Stimulated activated effector memory CD8-positive, alpha-beta T cell treated with anti-CD3 and anti-CD28 coated beads, Interleukin-12 subunit alpha, Interleukin-12 subunit beta, amount 100 ng/mL, for 72 hours (primary cell): ENCODE measurements at regions not wholly inside any gene's neighbourhood (a gene's known extent, or its start where the extent isn't known, plus 50 kb on each side); places are given as distances from the start of the nearest gene placed in this dataset.
"Not testable (repeated sequence)": the region's sequence is repeated elsewhere in the genome, so short reads cannot be mapped to it uniquely, and the experiment has no call there.

ENCODE experiments used
- ATAC-seq: fragments of 150-1000 bp; cut with Tn5 transposase; 2 replicates; pipeline ENCODE4 v1.10.0; 2021
- DNase-seq, 2 donors: peaks; one replicate each; pipeline ENCODE4 v3.0.0; 2021 to 2022; ENCODE audit warnings: low spot score in 2 of 2
- H3K27ac Mint-ChIP-seq: one replicate; pipeline ENCODE4 v1.8.0; 2022; ENCODE audit warnings: mild to moderate bottlenecking, mixed read lengths
- H3K36me3 Mint-ChIP-seq: one replicate; pipeline ENCODE4 v1.8.0; 2022; ENCODE audit warnings: mild to moderate bottlenecking, mixed read lengths
- H3K4me1 Mint-ChIP-seq: one replicate; pipeline ENCODE4 v1.8.0; 2022; ENCODE audit warnings: mixed read lengths
- H3K4me3 Mint-ChIP-seq: one replicate; pipeline ENCODE4 v1.8.0; 2022; ENCODE audit warnings: mild to moderate bottlenecking, mixed read lengths
- H3K9me3 Mint-ChIP-seq: one replicate; pipeline ENCODE4 v1.8.0; 2022; ENCODE audit warnings: mixed read lengths

DNA sequence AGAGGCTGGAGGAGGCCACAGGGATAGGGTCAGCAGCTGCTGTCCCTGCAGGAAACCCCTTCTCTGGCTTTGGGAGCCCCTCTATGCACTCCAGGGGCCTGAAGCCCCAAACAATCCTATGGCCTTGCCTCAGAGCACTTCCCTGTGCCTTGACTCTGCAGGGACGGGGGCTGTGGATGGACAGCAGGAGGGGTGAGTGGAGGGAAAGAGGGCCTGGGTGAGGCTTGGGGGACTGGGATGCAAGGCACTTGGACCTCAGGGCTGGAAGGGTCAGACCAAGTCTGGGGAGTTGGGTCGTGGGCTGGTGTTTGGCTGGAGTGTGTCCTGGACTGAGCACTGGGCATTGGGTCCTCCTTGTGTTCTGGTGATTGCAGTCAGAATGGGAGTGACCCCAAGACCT is 769.8 kb downstream of the EPHA3 start:
- no peaks in the 10 kb centered on the region for H3K4me1 Mint-ChIP-seq
- DNase-seq (no peak), ATAC-seq (no peak)
- H3K36me3 Mint-ChIP-seq = no peaks in the 10 kb centered on the region
- no peak overlapping the region for H3K27ac Mint-ChIP-seq
- no peak overlapping the region for H3K4me3 Mint-ChIP-seq
- peaks cover 16% of the 10 kb centered on the region for H3K9me3 Mint-ChIP-seq

DNA sequence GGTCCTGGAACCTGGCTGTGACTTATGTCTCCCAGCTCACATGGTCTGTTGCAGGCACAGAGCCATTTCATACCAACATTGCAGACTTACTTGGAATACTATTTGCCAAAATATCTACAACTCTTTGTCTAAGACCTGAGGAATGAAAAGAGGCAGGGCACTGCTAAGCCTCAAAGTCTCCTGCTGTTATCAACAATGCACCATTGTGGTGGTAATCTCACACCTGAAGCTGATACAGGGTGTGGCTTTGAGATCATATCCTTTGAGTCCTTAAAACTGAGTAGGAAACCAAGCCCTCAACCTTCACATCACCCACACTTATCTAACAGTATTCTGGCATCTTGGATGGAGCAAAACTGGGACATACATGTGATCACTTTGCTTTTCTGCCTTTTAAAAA is 782.0 kb downstream of the EPHA3 start:
- DNase-seq (no peak), ATAC-seq (no peak)
- Mint-ChIP-seq H3K4me1 (no peaks in the 10 kb centered on the region), H3K36me3 (no peaks in the 10 kb centered on the region), H3K4me3 (no peak overlapping the region), H3K9me3 (peaks cover 8% of the 10 kb centered on the region), H3K27ac (no peak overlapping the region)

- ATAC-seq (no peak), DNase-seq (no peak)
- H3K36me3 Mint-ChIP-seq = no peaks in the 10 kb centered on the region
- H3K27ac Mint-ChIP-seq = no peak overlapping the region
- H3K4me3 Mint-ChIP-seq = no peak overlapping the region
- no peaks in the 10 kb centered on the region for H3K4me1 Mint-ChIP-seq
- peaks cover 24% of the 10 kb centered on the region for H3K9me3 Mint-ChIP-seq
These were observed 801.3 kb downstream of the EPHA3 start for GRCh38 chr3:89908711-89909213.

- Mint-ChIP-seq H3K9me3 (peaks cover 10% of the 10 kb centered on the region), H3K27ac (no peak overlapping the region), H3K36me3 (no peaks in the 10 kb centered on the region), H3K4me1 (no peaks in the 10 kb centered on the region), H3K4me3 (no peak overlapping the region)
- DNase-seq = no peak
- no peak for ATAC-seq
These were observed 804.6 kb downstream of the EPHA3 start for GRCh38 chr3:89912031-89912430.

DNA sequence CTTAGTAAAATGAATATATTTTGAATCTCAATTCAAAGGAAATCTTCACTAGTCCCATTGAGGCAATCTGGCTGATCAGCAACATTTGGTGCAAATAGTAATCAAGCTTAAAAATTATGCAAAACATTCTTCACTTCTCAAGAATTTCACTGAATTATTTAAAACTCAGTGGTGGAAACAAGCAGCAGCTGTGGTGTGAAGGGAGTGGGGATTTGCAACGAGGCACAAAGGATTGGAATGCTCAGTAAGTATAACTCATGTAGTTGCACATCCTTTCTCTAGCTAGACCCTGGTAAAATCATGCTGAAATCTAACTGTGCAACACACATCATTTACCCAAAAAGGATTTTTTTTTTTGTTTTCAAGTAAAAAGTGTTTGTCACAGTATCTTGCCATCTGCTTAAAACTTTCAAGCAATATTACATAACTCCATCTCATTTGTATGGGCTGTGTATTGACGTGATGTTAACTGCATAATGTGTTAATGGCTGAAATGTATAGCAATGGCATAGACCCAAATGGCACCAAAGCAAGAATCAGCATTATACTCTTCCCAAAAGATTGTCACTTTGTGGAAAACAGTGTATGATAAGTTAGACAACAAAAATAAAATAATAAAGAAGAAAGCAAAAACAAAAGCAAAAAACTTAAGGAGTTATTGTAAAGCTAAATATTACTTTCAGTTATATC is 816.6 kb downstream of the EPHA3 start:
- no peak for ATAC-seq
- Mint-ChIP-seq H3K36me3 (no peaks in the 10 kb centered on the region), H3K4me1 (no peaks in the 10 kb centered on the region), H3K27ac (no peak overlapping the region), H3K4me3 (no peak overlapping the region), H3K9me3 (peaks cover 7% of the 10 kb centered on the region)
- DNase-seq = no peak

DNA sequence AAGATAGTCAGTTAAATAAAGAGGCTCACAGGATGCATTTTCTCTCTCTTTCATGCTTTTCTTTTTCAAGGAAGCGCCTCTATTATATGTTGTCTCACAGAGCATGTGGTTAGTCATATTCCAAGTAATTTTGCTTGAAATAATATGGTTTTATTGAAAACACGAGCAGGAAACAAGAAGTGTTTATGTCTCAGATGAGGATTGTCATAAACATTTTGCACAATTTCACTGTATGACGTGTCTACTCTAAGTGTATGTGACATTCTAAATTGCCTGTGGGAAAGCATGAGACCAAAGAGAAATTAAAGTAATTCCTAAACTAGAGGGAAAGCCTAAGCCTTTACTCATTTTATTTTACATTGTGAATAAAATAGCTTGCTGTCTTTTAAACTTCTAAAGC is 818.6 kb downstream of the EPHA3 start:
- H3K27ac Mint-ChIP-seq = no peak overlapping the region
- ATAC-seq (no peak), DNase-seq (no peak)
- peaks cover 5% of the 10 kb centered on the region for H3K9me3 Mint-ChIP-seq
- no peak overlapping the region for H3K4me3 Mint-ChIP-seq
- no peaks in the 10 kb centered on the region for H3K36me3 Mint-ChIP-seq
- no peaks in the 10 kb centered on the region for H3K4me1 Mint-ChIP-seq

DNA sequence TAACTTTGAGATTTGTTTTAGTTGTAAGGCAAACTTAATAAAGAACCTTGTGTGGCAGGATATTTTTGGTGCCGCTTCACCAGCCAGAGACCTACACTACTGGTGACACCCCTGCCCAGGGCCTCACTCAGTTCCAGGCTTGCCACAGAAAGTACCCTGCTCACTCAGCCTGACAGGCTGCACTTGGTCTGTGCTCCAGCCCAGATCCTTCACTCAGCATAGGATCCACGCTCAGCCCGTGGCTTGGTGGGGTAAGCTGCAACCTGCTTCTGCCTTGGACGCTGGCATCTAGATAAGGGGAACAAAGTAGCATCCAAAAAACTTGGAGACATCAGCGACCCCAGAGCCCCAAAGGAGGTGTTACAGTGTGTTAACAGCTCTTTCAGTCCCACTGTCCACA is 825.5 kb downstream of the EPHA3 start:
- DNase-seq (no peak), ATAC-seq (no peak)
- Mint-ChIP-seq H3K9me3 (peaks cover 12% of the 10 kb centered on the region), H3K36me3 (no peaks in the 10 kb centered on the region), H3K27ac (no peak overlapping the region), H3K4me3 (no peak overlapping the region), H3K4me1 (no peaks in the 10 kb centered on the region)

DNA sequence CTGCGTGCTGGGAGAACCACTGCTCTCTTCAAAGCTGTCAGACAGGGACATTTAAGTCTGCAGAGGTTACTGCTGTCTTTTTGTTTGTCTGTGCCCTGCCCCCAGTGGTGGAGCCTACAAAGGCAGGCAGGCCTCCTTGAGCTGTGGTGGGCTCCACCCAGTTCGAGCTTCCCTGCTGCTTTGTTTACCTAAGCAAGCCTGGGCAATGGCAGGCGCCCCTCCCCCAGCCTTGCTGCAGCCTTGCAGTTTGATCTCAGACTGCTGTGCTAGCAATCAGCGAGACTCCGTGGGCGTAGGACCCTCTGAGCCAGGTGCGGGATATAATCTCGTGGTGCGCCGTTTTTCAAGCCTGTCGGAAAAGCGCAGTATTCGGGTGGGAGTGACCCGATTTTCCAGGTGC is 837.0 kb downstream of the EPHA3 start:
- H3K36me3 Mint-ChIP-seq, H3K4me1 Mint-ChIP-seq, H3K27ac Mint-ChIP-seq, DNase-seq, H3K4me3 Mint-ChIP-seq, ATAC-seq, H3K9me3 Mint-ChIP-seq: not testable (repeated sequence)

DNA sequence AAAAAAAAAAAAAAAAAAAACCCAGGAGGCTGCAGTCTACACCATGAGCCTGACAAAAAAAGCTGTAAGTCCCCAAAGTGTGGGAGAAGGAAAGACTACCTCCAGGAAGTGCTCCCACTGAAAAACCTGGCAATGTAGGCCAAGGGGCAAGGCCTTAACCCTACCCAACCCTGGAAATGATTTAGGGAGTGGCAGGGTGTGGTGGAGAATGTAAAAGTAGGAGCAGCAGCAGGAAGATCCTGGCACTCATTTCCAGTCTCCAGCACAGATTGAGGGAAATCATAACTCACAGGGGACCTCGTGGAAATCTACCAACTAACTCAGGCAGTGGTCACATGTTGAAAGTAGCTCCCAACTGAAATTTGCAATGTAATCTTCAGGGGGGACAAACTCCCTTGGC is 839.5 kb downstream of the EPHA3 start:
- Mint-ChIP-seq H3K27ac (no peak overlapping the region), H3K36me3 (no peaks in the 10 kb centered on the region), H3K4me3 (no peak overlapping the region), H3K4me1 (no peaks in the 10 kb centered on the region), H3K9me3 (peaks cover 9% of the 10 kb centered on the region)
- DNase-seq (no peak), ATAC-seq (no peak)

- H3K9me3 Mint-ChIP-seq = peaks cover 10% of the 10 kb centered on the region
- no peak overlapping the region for H3K27ac Mint-ChIP-seq
- no peak overlapping the region for H3K4me3 Mint-ChIP-seq
- no peaks in the 10 kb centered on the region for H3K36me3 Mint-ChIP-seq
- no peak for DNase-seq
- no peak for ATAC-seq
- no peaks in the 10 kb centered on the region for H3K4me1 Mint-ChIP-seq
These were observed 840.0 kb downstream of the EPHA3 start for GRCh38 chr3:89947337-89947954.

DNA sequence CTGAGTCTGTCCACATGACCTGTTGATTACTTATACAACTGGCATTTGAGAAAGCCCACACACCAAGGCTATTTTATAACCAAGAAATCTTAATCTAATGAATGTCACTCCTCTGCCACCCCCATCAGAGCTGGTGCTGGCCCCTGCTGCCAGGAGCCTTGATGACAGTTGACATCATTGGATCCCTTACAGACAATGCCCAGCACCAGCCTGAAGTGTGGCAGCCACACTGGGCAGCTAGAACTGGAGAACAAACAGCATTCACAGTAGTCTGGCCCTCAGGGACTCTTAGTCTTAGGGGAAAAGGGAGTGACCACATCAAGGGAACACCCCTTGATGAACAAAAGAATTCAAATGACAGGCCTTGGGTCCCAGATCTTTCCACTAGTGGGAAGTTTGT is 840.6 kb downstream of the EPHA3 start:
- no peaks in the 10 kb centered on the region for H3K4me1 Mint-ChIP-seq
- no peak overlapping the region for H3K27ac Mint-ChIP-seq
- no peak for ATAC-seq
- no peak for DNase-seq
- H3K36me3 Mint-ChIP-seq = no peaks in the 10 kb centered on the region
- peaks cover 10% of the 10 kb centered on the region for H3K9me3 Mint-ChIP-seq
- no peak overlapping the region for H3K4me3 Mint-ChIP-seq

GRCh38 chr3:89950772-89951171 is 843.4 kb downstream of the EPHA3 start:
- no peaks in the 10 kb centered on the region for H3K4me1 Mint-ChIP-seq
- no peak overlapping the region for H3K4me3 Mint-ChIP-seq
- no peaks in the 10 kb centered on the region for H3K36me3 Mint-ChIP-seq
- H3K9me3 Mint-ChIP-seq = peaks cover 10% of the 10 kb centered on the region
- no peak for ATAC-seq
- no peak for DNase-seq
- H3K27ac Mint-ChIP-seq = no peak overlapping the region

- no peak overlapping the region for H3K27ac Mint-ChIP-seq
- H3K4me3 Mint-ChIP-seq = no peak overlapping the region
- ATAC-seq (no peak), DNase-seq (no peak)
- H3K9me3 Mint-ChIP-seq = peaks cover 8% of the 10 kb centered on the region
- no peaks in the 10 kb centered on the region for H3K4me1 Mint-ChIP-seq
- no peaks in the 10 kb centered on the region for H3K36me3 Mint-ChIP-seq
These were observed 846.7 kb downstream of the EPHA3 start for GRCh38 chr3:89954137-89954536.

DNA sequence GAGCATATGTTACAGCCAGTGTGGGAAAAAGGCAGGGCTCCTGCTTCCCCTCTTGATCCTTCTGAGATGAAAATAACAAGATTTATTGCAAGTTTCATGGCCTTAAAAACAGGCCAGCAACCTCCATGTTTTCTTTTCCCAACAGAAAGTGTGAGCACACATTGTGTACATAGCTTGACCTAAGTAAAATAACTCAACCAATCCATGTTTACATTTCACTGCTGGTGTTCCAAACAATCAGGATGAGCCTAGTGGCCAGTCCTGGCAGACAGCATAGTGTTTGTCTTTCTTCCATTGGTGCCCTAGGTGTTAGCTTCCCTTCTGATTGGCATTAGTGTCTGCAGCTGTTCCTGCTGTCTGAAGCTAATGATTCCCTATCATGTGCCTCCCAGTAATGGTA is 847.7 kb downstream of the EPHA3 start:
- no peak overlapping the region for H3K4me3 Mint-ChIP-seq
- H3K9me3 Mint-ChIP-seq = peaks cover 8% of the 10 kb centered on the region
- H3K36me3 Mint-ChIP-seq = no peaks in the 10 kb centered on the region
- no peak overlapping the region for H3K27ac Mint-ChIP-seq
- ATAC-seq (no peak), DNase-seq (no peak)
- no peaks in the 10 kb centered on the region for H3K4me1 Mint-ChIP-seq

DNA sequence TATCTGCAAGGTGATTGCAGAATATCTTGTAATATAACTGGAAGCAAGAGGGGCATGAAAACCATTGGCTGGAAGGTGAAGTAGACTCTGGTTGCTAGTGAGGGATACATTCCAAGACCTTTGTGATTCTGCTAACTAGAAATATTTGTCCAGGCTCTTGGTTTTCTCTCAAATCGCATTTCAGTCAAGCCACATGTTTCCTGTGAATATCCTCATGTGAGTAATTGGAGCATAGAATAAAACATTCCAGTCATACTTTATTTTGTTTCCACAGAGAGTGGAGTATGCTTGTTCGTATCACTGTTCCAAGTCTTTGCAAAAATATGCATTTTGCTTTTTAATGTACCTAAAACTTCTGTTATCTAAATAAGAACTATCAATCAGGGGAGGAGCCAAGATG is 850.0 kb downstream of the EPHA3 start:
- peaks cover 4% of the 10 kb centered on the region for H3K9me3 Mint-ChIP-seq
- no peak for ATAC-seq
- H3K4me1 Mint-ChIP-seq = no peaks in the 10 kb centered on the region
- no peak overlapping the region for H3K27ac Mint-ChIP-seq
- H3K4me3 Mint-ChIP-seq = no peak overlapping the region
- DNase-seq = no peak
- no peaks in the 10 kb centered on the region for H3K36me3 Mint-ChIP-seq

GRCh38 chr3:89958163-89958562 is 850.7 kb downstream of the EPHA3 start:
- not testable (repeated sequence) for H3K4me3 Mint-ChIP-seq, H3K27ac Mint-ChIP-seq, ATAC-seq, DNase-seq, H3K4me1 Mint-ChIP-seq, H3K36me3 Mint-ChIP-seq, H3K9me3 Mint-ChIP-seq
